B cell (primary cell): ENCODE measurements at regions not wholly inside any gene's neighbourhood (a gene's known extent, or its start where the extent isn't known, plus 50 kb on each side); places are given as distances from the start of the nearest gene placed in this dataset.

ENCODE experiments used
- ATAC-seq: fragments of 200-7000 bp; cut with Tn5 transposase; one replicate; pipeline ENCODE4 v1.10.0; 2021; ENCODE audit warnings: low read depth, mild to moderate bottlenecking, moderate number of reproducible peaks, moderate library complexity
- CTCF ChIA-PET: fragments of 350-600 bp; sonication (Branson Sonifier 250); formaldehyde crosslinking; loops from one replicate; lab custom pipeline; 2021; ENCODE audit warnings: antibody characterized with exemption, inconsistent platforms; lab: Charles Lee
- POLR2A ChIA-PET: fragments of 350-600 bp; sonication (Branson Sonifier 250); formaldehyde crosslinking; loops from one replicate; lab custom pipeline; 2021; ENCODE audit warnings: antibody characterized with exemption; lab: Charles Lee
- DNase-seq: peaks from one replicate; pipeline ENCODE4 v3.0.0; 2013
- H2AFZ ChIP-seq: 2 replicates; pipeline ENCODE4 v1.6.1; 2012; ENCODE audit warnings: mild to moderate bottlenecking, low read depth, low read length; ENCODE audit not compliant: insufficient read depth, poor library complexity, severe bottlenecking
- H3K27ac ChIP-seq, 2 donors: 1 replicate in 1 of 2; 2 replicates in 1 of 2; pipeline ENCODE4 v1.5.1; 2012 to 2013; ENCODE audit warnings: low read length in 2 of 2, mild to moderate bottlenecking in 2 of 2, moderate library complexity in 1 of 2
- H3K27me3 ChIP-seq, 4 experiments: fragments of 200-600 bp in 1 of 4; sonication (generic) in 1 of 4; replicated peaks in 1 of 4; 1 replicate in 2 of 4; 2 replicates in 2 of 4; pipeline versions ENCODE4 v1.6.1 to v1.7.0; 2013 to 2016; ENCODE audit warnings: low read length in 3 of 4, mild to moderate bottlenecking in 2 of 4, mixed read lengths in 1 of 4, moderate library complexity in 1 of 4; ENCODE audit not compliant: insufficient read depth in 4 of 4, control insufficient read depth in 3 of 4; ENCODE audit errors: control extremely low read depth in 1 of 4
- H3K36me3 ChIP-seq, 2 experiments: replicated peaks in 1 of 2; 1 replicate in 1 of 2; 2 replicates in 1 of 2; pipeline versions ENCODE4 v1.6.1 to v1.7.1; 2013; ENCODE audit warnings: low read length in 1 of 2; ENCODE audit not compliant: insufficient read depth in 2 of 2, control insufficient read depth in 1 of 2; ENCODE audit errors: control extremely low read depth in 1 of 2, extremely low read depth in 1 of 2
- H3K4me1 ChIP-seq, 2 donors: fragments of 200-600 bp in 1 of 2; sonication (generic) in 1 of 2; 1 replicate in 1 of 2; 2 replicates in 1 of 2; pipeline versions ENCODE4 v1.5.1 to v1.6.1; 2013 to 2017; ENCODE audit warnings: low read length in 2 of 2; ENCODE audit not compliant: control insufficient read depth in 2 of 2, insufficient read depth in 2 of 2
- H3K4me2 ChIP-seq: replicated peaks from 2 replicates; pipeline ENCODE3; 2012; ENCODE audit warnings: mild to moderate bottlenecking, low read depth, low read length; ENCODE audit not compliant: poor library complexity, severe bottlenecking
- H3K4me3 ChIP-seq, 5 experiments: fragments of 200-600 bp in 1 of 5; sonication (generic) in 1 of 5; 1 replicate in 3 of 5; 2 replicates in 2 of 5; pipeline versions ENCODE4 v1.5.1 to v1.7.0; 2011 to 2016; ENCODE audit warnings: low read length in 4 of 5, mild to moderate bottlenecking in 4 of 5, low read depth in 2 of 5, control low read depth in 1 of 5, moderate library complexity in 1 of 5; ENCODE audit not compliant: insufficient read depth in 1 of 5; ENCODE audit errors: control extremely low read depth in 1 of 5, extremely low read depth in 1 of 5
- H3K79me2 ChIP-seq: fragments of 200-600 bp; sonication (generic); one replicate; pipeline ENCODE4 v1.6.0; 2016; ENCODE audit warnings: low read length; ENCODE audit not compliant: control insufficient read depth, insufficient read depth
- H3K9ac ChIP-seq: fragments of 200-600 bp; sonication (generic); 2 replicates; pipeline ENCODE4 v1.6.1; 2017; ENCODE audit warnings: mild to moderate bottlenecking, low read length, moderate library complexity
- H3K9me3 ChIP-seq, 3 donors: one replicate each; pipeline versions ENCODE4 v1.6.1 to v1.7.1; 2013; ENCODE audit warnings: low read length in 2 of 3; ENCODE audit not compliant: control insufficient read depth in 2 of 3, insufficient read depth in 1 of 3; ENCODE audit errors: control extremely low read depth in 1 of 3
- H4K20me1 ChIP-seq: 2 replicates; pipeline ENCODE4 v1.6.0; 2012; ENCODE audit warnings: mild to moderate bottlenecking, low read length; ENCODE audit not compliant: insufficient read depth, control insufficient read depth, poor library complexity, severe bottlenecking
- H3K27ac Mint-ChIP-seq: one replicate; pipeline ENCODE4 v1.8.0; 2021; ENCODE audit warnings: mixed read lengths
- H3K27me3 Mint-ChIP-seq: one replicate; pipeline ENCODE4 v1.8.0; 2021; ENCODE audit warnings: mixed read lengths
- H3K4me1 Mint-ChIP-seq: one replicate; pipeline ENCODE4 v1.8.0; 2021; ENCODE audit warnings: mixed read lengths
- H3K4me3 Mint-ChIP-seq: one replicate; pipeline ENCODE4 v1.8.0; 2021; ENCODE audit warnings: mixed read lengths
- H3K9me3 Mint-ChIP-seq: one replicate; pipeline ENCODE4 v1.8.0; 2022; ENCODE audit warnings: mixed read lengths; ENCODE audit not compliant: insufficient read depth
- CTCF ChIP-seq: fragments of 200-600 bp; IDR thresholded peaks from one replicate; pipeline ENCODE4 v1.8.0; 2022; ENCODE audit warnings: antibody characterized with exemption, mild to moderate bottlenecking
- EZH2 ChIP-seq: IDR thresholded peaks from 2 replicates; pipeline ENCODE4 v1.6.1; 2012; ENCODE audit warnings: borderline replicate concordance, low read depth, mild to moderate bottlenecking, moderate library complexity, low read length; ENCODE audit not compliant: insufficient read depth, poor library complexity, severe bottlenecking
- WGBS: methylation state at CpG from one replicate; pipeline ENCODE4 v1.1.5; 2013; ENCODE audit warnings: missing lambda C conversion rate; ENCODE audit not compliant: insufficient coverage; 5-methylcytosine and 5-hydroxymethylcytosine counted together
- intact Hi-C: fragments of 100-400 bp; cut with micrococcal nuclease; formaldehyde crosslinking; loops from one replicate; pipeline ENCODE4 v1.10.0; 2022

- Histone ChIP-seq H3K27ac (no peak overlapping the region), H3K9me3 (no peaks in the 10 kb centered on the region), H3K4me2 (no peak overlapping the region), H4K20me1 (no peaks in the 10 kb centered on the region), H3K27me3 (no peaks in the 10 kb centered on the region), H3K4me3 (no peak overlapping the region), H3K9ac (no peak overlapping the region), H3K79me2 (no peaks in the 10 kb centered on the region), H2AFZ (no peak overlapping the region), H3K36me3 (no peaks in the 10 kb centered on the region), H3K4me1 (no peaks in the 10 kb centered on the region)
- TF ChIP-seq CTCF: no peak
- TF ChIP-seq EZH2: no peak
- DNase-seq (no peak), ATAC-seq (no peak)
- ChIA-PET CTCF (no interaction called here), POLR2A (no interaction called here)
- Mint-ChIP-seq H3K9me3 (no peaks in the 10 kb centered on the region), H3K4me1 (no peaks in the 10 kb centered on the region), H3K4me3 (no peak overlapping the region), H3K27ac (no peak overlapping the region), H3K27me3 (no peaks in the 10 kb centered on the region)
- intact Hi-C loops: no loop called here
- 88% methylated on average over 1 of the region's 4 CpGs for WGBS
Observed at GRCh38 chr6:80594461-80594860, 488.0 kb downstream of the BCKDHB start.

GRCh38 chr6:80592436-80592835 is 486.0 kb downstream of the BCKDHB start:
- Histone ChIP-seq H3K36me3 (no peaks in the 10 kb centered on the region), H3K27ac (no peak overlapping the region), H3K9me3 (no peaks in the 10 kb centered on the region), H2AFZ (no peak overlapping the region), H3K4me1 (no peaks in the 10 kb centered on the region), H3K9ac (no peak overlapping the region), H4K20me1 (no peaks in the 10 kb centered on the region), H3K4me2 (no peak overlapping the region), H3K4me3 (no peak overlapping the region), H3K79me2 (no peaks in the 10 kb centered on the region), H3K27me3 (no peaks in the 10 kb centered on the region)
- Mint-ChIP-seq H3K9me3 (no peaks in the 10 kb centered on the region), H3K27me3 (no peaks in the 10 kb centered on the region), H3K27ac (no peak overlapping the region), H3K4me3 (no peak overlapping the region), H3K4me1 (no peaks in the 10 kb centered on the region)
- ATAC-seq: no peak
- ChIA-PET CTCF (no interaction called here), POLR2A (no interaction called here)
- WGBS: 100% methylated on average over 1 of the region's 2 CpGs
- intact Hi-C loops: no loop called here
- DNase-seq: no peak
- TF ChIP-seq EZH2: no peak
- TF ChIP-seq CTCF: no peak
